GM12878 (cell line): ENCODE measurements at regions not wholly inside any gene's neighbourhood (a gene's known extent, or its start where the extent isn't known, plus 50 kb on each side); places are given as distances from the start of the nearest gene placed in this dataset.

Experiments used
- ATAC-seq: fragments of 200-7000 bp; cut with Tn5 transposase; 3 replicates; pipeline ENCODE4 v1.9.1; 2020; ENCODE audit warnings: mild to moderate bottlenecking, moderate library complexity
- BruUV-seq: library from RNA; stranded (reverse); fragments of 400-500 nt; replicated peaks from 2 replicates; lab custom pipeline; 2021; lab: Mats Ljungman, UMichigan
- CTCF ChIA-PET: fragments of 300-600 bp; sonication (Branson Sonifier 250); formaldehyde crosslinking; extraction: SDS; loops from one replicate; lab custom pipeline; 2021; ENCODE audit warnings: inconsistent platforms; lab: Yijun Ruan, JAX
- POLR2A ChIA-PET: fragments of 350-600 bp; formaldehyde crosslinking; extraction: SDS; loops from one replicate; lab custom pipeline; 2021; ENCODE audit warnings: inconsistent platforms; lab: Charles Lee
- RAD21 ChIA-PET: fragments of 300-600 bp; sonication (Branson Sonifier 250); formaldehyde crosslinking; loops from one replicate; lab custom pipeline; 2023; ENCODE audit warnings: antibody characterized with exemption; ENCODE audit not compliant: unreplicated experiment; lab: Charles Lee
- SMC1A ChIA-PET: fragments of 300-600 bp; sonication (Branson Sonifier 250); formaldehyde crosslinking; loops from one replicate; lab custom pipeline; 2023; ENCODE audit not compliant: unreplicated experiment, uncharacterized antibody; lab: Charles Lee
- DNase-seq: peaks from one replicate; pipeline ENCODE4 v3.0.0-alpha.2; 2011; ENCODE audit warnings: low read depth, low spot score
- FAIRE-seq: peaks from 3 replicates; lab custom pipeline; 2011; peaks lifted over from hg19 to GRCh38; lab: Jason Lieb, UNC
- H2AFZ ChIP-seq: 2 replicates; pipeline ENCODE4 v1.6.0; 2011; ENCODE audit warnings: low read depth, low read length, control low read depth; ENCODE audit not compliant: control insufficient read depth
- H3K27ac ChIP-seq: 2 replicates; pipeline ENCODE4 v1.5.1; 2011; ENCODE audit warnings: control low read depth; ENCODE audit not compliant: control insufficient read depth, insufficient read depth
- H3K27me3 ChIP-seq, 2 experiments: replicated peaks in 1 of 2; 2 replicates each; pipeline versions ENCODE4 v1.6.0 to v1.6.1; 2011; ENCODE audit warnings: low read length in 1 of 2; ENCODE audit not compliant: control insufficient read depth in 2 of 2, insufficient read depth in 2 of 2
- H3K36me3 ChIP-seq, 2 experiments: 2 replicates each; pipeline ENCODE4 v1.5.1; 2011; ENCODE audit warnings: low read length in 1 of 2; ENCODE audit not compliant: control insufficient read depth in 2 of 2, insufficient read depth in 2 of 2
- H3K4me1 ChIP-seq: 2 replicates; pipeline ENCODE4 v1.6.1; 2011; ENCODE audit warnings: mild to moderate bottlenecking, low read length, moderate library complexity, mixed read lengths; ENCODE audit not compliant: control insufficient read depth, insufficient read depth
- H3K4me2 ChIP-seq: 2 replicates; pipeline ENCODE4 v1.6.0; 2011; ENCODE audit warnings: control low read depth; ENCODE audit not compliant: control insufficient read depth, insufficient read depth
- H3K4me3 ChIP-seq: fragments of 200-600 bp; sonication (generic); 2 replicates; pipeline ENCODE4 v1.5.1; 2016
- H3K79me2 ChIP-seq: 2 replicates; pipeline ENCODE4 v1.6.0; 2011; ENCODE audit warnings: low read length; ENCODE audit not compliant: control insufficient read depth, insufficient read depth
- H3K9ac ChIP-seq: 2 replicates; pipeline ENCODE4 v1.8.0; 2011; ENCODE audit warnings: low read length, control low read depth, mixed read lengths; ENCODE audit not compliant: control insufficient read depth, insufficient read depth
- H3K9me3 ChIP-seq: replicated peaks from 3 replicates; pipeline ENCODE4 v1.5.1; 2011; ENCODE audit warnings: mild to moderate bottlenecking, low read length; ENCODE audit not compliant: control insufficient read depth, insufficient read depth
- H4K20me1 ChIP-seq: 2 replicates; pipeline ENCODE4 v1.6.0; 2011; ENCODE audit not compliant: control insufficient read depth, insufficient read depth
- CBX3 ChIP-seq: fragments of 200-600 bp; sonication (generic); IDR thresholded peaks from 2 replicates; pipeline ENCODE4 v1.6.1; 2016; ENCODE audit warnings: low read depth, borderline replicate concordance
- DPF2 ChIP-seq: fragments of 450-650 bp; IDR thresholded peaks from 2 replicates; pipeline ENCODE4 v1.6.1; 2017; ENCODE audit warnings: mild to moderate bottlenecking
- ETV6 ChIP-seq, 2 experiments: fragments of 450-650 bp in 1 of 2; IDR thresholded peaks in 1 of 2; conservative IDR thresholded peaks in 1 of 2; 2 replicates each; pipeline ENCODE4 v1.6.1; 2014; ENCODE audit warnings: antibody characterized with exemption in 1 of 2, borderline replicate concordance in 1 of 2, low read depth in 1 of 2, mild to moderate bottlenecking in 1 of 2, moderate library complexity in 1 of 2
- HDAC2 ChIP-seq: fragments of 200-600 bp; sonication (generic); IDR thresholded peaks from 2 replicates; pipeline ENCODE4 v1.6.1; 2017
- IRF4 ChIP-seq: IDR thresholded peaks from 2 replicates; pipeline ENCODE4 v1.6.1; 2011; ENCODE audit warnings: low read depth, low read length
- MEF2B ChIP-seq: fragments of 450-650 bp; IDR thresholded peaks from 2 replicates; pipeline ENCODE4 v1.6.1; 2018; ENCODE audit warnings: mild to moderate bottlenecking, moderate library complexity; ENCODE audit not compliant: partially characterized antibody, poor library complexity, severe bottlenecking
- MYC ChIP-seq: IDR thresholded peaks from 2 replicates; pipeline ENCODE4 v1.6.1; 2011; ENCODE audit warnings: mild to moderate bottlenecking, low read length, moderate library complexity, inconsistent platforms; ENCODE audit not compliant: insufficient read depth, insufficient replicate concordance, insufficient read length, severe bottlenecking
- PKNOX1 ChIP-seq: fragments of 450-650 bp; IDR thresholded peaks from 2 replicates; pipeline ENCODE4 v1.6.1; 2016; ENCODE audit warnings: mild to moderate bottlenecking
- RELA ChIP-seq: fragments of 450-650 bp; IDR thresholded peaks from 2 replicates; pipeline ENCODE4 v1.8.0; 2014; ENCODE audit warnings: borderline replicate concordance; ENCODE audit not compliant: partially characterized antibody
- SMARCA5 ChIP-seq: fragments of 450-650 bp; IDR thresholded peaks from 2 replicates; pipeline ENCODE4 v1.6.1; 2017; ENCODE audit warnings: mild to moderate bottlenecking
- SREBF1 ChIP-seq: IDR thresholded peaks from 2 replicates; pipeline ENCODE4 v1.6.1; 2012; ENCODE audit warnings: mild to moderate bottlenecking, low read length
- SRF ChIP-seq, 2 experiments: IDR thresholded peaks; 2 replicates each; pipeline ENCODE4 v1.6.1; 2011; ENCODE audit warnings: low read depth in 2 of 2, low read length in 2 of 2, mild to moderate bottlenecking in 1 of 2, moderate library complexity in 1 of 2
- STAT3 ChIP-seq: IDR thresholded peaks from 2 replicates; pipeline ENCODE4 v1.6.1; 2011; ENCODE audit warnings: low read depth, low read length, improper control_type of control experiment
- YBX1 ChIP-seq: fragments of 450-650 bp; IDR thresholded peaks from 2 replicates; pipeline ENCODE4 v1.6.1; 2016; ENCODE audit warnings: antibody characterized with exemption
- YY1 ChIP-seq: IDR thresholded peaks from 2 replicates; pipeline ENCODE4 v1.6.1; 2011; ENCODE audit warnings: low read depth, mild to moderate bottlenecking, low read length
- ZNF274 ChIP-seq: IDR thresholded peaks from one replicate; pipeline ENCODE4 v1.8.0; 2011; ENCODE audit not compliant: insufficient read length, insufficient read depth
- ZSCAN29 ChIP-seq: fragments of 450-650 bp; IDR thresholded peaks from 2 replicates; pipeline ENCODE4 v1.6.1; 2017; ENCODE audit warnings: mild to moderate bottlenecking, moderate library complexity
- WGBS: methylation state at CpG from one replicate; pipeline ENCODE4 v1.1.6; 2016; ENCODE audit warnings: low lambda C conversion rate; ENCODE audit not compliant: insufficient replicate concordance, insufficient coverage; ENCODE audit errors: missing lambda C conversion rate; 5-methylcytosine and 5-hydroxymethylcytosine counted together
- in situ Hi-C: fragments of 300-500 bp; cut with MboI; formaldehyde crosslinking; loops from 9 replicates; pipeline ENCODE4 v1.14.3; 2018; ENCODE audit warnings: mixed read lengths
- intact Hi-C: fragments of 100-400 bp; cut with micrococcal nuclease; formaldehyde crosslinking; loops from one replicate; pipeline ENCODE4 v1.14.2; 2022; ENCODE audit not compliant: unreplicated experiment
- TF ChIP-seq, protein P1 (sequence below): fragments of 450-650 bp; formaldehyde crosslinking; IDR thresholded peaks from 2 replicates; pipeline ENCODE4 v1.4.0; 2022; ENCODE audit warnings: mild to moderate bottlenecking, moderate library complexity

DNA sequence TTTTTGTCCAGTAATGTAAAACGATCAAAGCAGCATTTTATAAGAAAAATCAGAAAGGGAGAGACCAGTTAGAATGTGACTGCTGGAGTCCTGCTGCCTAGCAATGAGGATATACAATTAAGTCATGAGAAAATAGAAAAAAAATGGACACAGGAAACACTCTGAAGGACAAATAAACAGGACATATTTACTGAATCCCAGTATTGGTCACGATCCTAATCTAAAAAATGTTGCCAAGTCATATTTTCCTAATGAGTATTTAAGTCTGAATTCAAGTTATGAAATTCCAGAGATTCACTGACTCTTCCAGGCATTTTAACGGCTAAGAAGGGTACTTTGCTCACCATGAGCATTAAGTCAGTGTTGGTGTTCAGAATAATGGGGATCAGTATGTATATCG is 154.3 kb upstream of the CCDC54 start:
- WGBS, result 17% methylated on average over 4 of the region's 4 CpGs
- ChIA-PET POLR2A (no interaction called here), SMC1A (no interaction called here), CTCF (interaction anchor here (1.1 kb wide), 1 partner anchor 220 kb away, joined by 3 read pairs; no protein-coding TSS in a partner anchor), RAD21 (no interaction called here)
- no peaks in the 10 kb centered on the region; a peak in 1 of 4 replicates for H3K27me3 ChIP-seq
- in situ Hi-C loops, result no loop called here
- no peak overlapping the region for H2AFZ ChIP-seq
- no peak overlapping the region for H3K4me2 ChIP-seq
- no peaks in the 10 kb centered on the region for H3K36me3 ChIP-seq
- no peak for ATAC-seq
- H3K4me3 ChIP-seq, result no peak overlapping the region
- no TSS peak for BruUV-seq
- TF ChIP-seq ETV6 (conservative IDR thresholded peaks at IDR 0.05 in 1 of 2, IDR thresholded peaks at IDR 0.05 in 1 of 2; ENCODE audit: borderline replicate concordance in 1 of 2, low read depth in 1 of 2) (no peak), HDAC2 (no peak), YBX1 (no peak), MYC (no peak), SREBF1 (no peak), CBX3 (no peak), ZNF274 (no peak), RELA (no peak), MEF2B (no peak), SRF (IDR thresholded peaks at IDR 0.05; ENCODE audit: low read depth in 2 of 2, low read length in 2 of 2) (no peak), IRF4 (no peak), YY1 (no peak), DPF2 (no peak), PKNOX1 (no peak), ZSCAN29 (no peak), SMARCA5 (no peak), STAT3 (no peak)
- TF ChIP-seq, protein P1, sequence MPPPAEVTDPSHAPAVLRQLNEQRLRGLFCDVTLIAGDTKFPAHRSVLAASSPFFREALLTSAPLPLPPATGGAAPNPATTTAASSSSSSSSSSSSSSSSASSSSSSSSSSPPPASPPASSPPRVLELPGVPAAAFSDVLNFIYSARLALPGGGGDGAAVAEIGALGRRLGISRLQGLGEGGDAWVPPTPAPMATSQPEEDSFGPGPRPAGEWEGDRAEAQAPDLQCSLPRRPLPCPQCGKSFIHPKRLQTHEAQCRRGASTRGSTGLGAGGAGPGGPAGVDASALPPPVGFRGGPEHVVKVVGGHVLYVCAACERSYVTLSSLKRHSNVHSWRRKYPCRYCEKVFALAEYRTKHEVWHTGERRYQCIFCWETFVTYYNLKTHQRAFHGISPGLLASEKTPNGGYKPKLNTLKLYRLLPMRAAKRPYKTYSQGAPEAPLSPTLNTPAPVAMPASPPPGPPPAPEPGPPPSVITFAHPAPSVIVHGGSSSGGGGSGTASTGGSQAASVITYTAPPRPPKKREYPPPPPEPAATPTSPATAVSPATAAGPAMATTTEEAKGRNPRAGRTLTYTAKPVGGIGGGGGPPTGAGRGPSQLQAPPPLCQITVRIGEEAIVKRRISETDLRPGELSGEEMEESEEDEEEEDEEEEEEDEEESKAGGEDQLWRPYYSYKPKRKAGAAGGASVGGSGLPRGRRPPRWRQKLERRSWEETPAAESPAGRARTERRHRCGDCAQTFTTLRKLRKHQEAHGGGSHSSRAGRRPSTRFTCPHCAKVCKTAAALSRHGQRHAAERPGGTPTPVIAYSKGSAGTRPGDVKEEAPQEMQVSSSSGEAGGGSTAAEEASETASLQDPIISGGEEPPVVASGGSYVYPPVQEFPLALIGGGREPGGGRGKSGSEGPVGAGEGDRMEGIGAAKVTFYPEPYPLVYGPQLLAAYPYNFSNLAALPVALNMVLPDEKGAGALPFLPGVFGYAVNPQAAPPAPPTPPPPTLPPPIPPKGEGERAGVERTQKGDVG (CRISPR knock-in tag), result no peak
- H3K27ac ChIP-seq, result no peak overlapping the region
- H4K20me1 ChIP-seq, result no peaks in the 10 kb centered on the region
- no peaks in the 10 kb centered on the region for H3K79me2 ChIP-seq
- no peak for DNase-seq
- H3K9me3 ChIP-seq, result no peaks in the 10 kb centered on the region
- FAIRE-seq, result no peak
- H3K9ac ChIP-seq, result no peak overlapping the region
- H3K4me1 ChIP-seq, result no peaks in the 10 kb centered on the region
- intact Hi-C loops, result no loop called here
